B cell (primary cell): ENCODE measurements at regions not wholly inside any gene's neighbourhood (a gene's known extent, or its start where the extent isn't known, plus 50 kb on each side); places are given as distances from the start of the nearest gene placed in this dataset.

ENCODE experiments used
- ATAC-seq: fragments of 200-7000 bp; cut with Tn5 transposase; one replicate; pipeline ENCODE4 v1.10.0; 2021; ENCODE audit warnings: low read depth, mild to moderate bottlenecking, moderate number of reproducible peaks, moderate library complexity
- CTCF ChIA-PET: fragments of 350-600 bp; sonication (Branson Sonifier 250); formaldehyde crosslinking; loops from one replicate; lab custom pipeline; 2021; ENCODE audit warnings: antibody characterized with exemption, inconsistent platforms; lab: Charles Lee
- POLR2A ChIA-PET: fragments of 350-600 bp; sonication (Branson Sonifier 250); formaldehyde crosslinking; loops from one replicate; lab custom pipeline; 2021; ENCODE audit warnings: antibody characterized with exemption; lab: Charles Lee
- DNase-seq: peaks from one replicate; pipeline ENCODE4 v3.0.0; 2013
- H2AFZ ChIP-seq: 2 replicates; pipeline ENCODE4 v1.6.1; 2012; ENCODE audit warnings: mild to moderate bottlenecking, low read depth, low read length; ENCODE audit not compliant: insufficient read depth, poor library complexity, severe bottlenecking
- H3K27ac ChIP-seq, 2 donors: 1 replicate in 1 of 2; 2 replicates in 1 of 2; pipeline ENCODE4 v1.5.1; 2012 to 2013; ENCODE audit warnings: low read length in 2 of 2, mild to moderate bottlenecking in 2 of 2, moderate library complexity in 1 of 2
- H3K27me3 ChIP-seq, 4 experiments: fragments of 200-600 bp in 1 of 4; sonication (generic) in 1 of 4; replicated peaks in 1 of 4; 1 replicate in 2 of 4; 2 replicates in 2 of 4; pipeline versions ENCODE4 v1.6.1 to v1.7.0; 2013 to 2016; ENCODE audit warnings: low read length in 3 of 4, mild to moderate bottlenecking in 2 of 4, mixed read lengths in 1 of 4, moderate library complexity in 1 of 4; ENCODE audit not compliant: insufficient read depth in 4 of 4, control insufficient read depth in 3 of 4; ENCODE audit errors: control extremely low read depth in 1 of 4
- H3K36me3 ChIP-seq, 2 experiments: replicated peaks in 1 of 2; 1 replicate in 1 of 2; 2 replicates in 1 of 2; pipeline versions ENCODE4 v1.6.1 to v1.7.1; 2013; ENCODE audit warnings: low read length in 1 of 2; ENCODE audit not compliant: insufficient read depth in 2 of 2, control insufficient read depth in 1 of 2; ENCODE audit errors: control extremely low read depth in 1 of 2, extremely low read depth in 1 of 2
- H3K4me1 ChIP-seq, 2 donors: fragments of 200-600 bp in 1 of 2; sonication (generic) in 1 of 2; 1 replicate in 1 of 2; 2 replicates in 1 of 2; pipeline versions ENCODE4 v1.5.1 to v1.6.1; 2013 to 2017; ENCODE audit warnings: low read length in 2 of 2; ENCODE audit not compliant: control insufficient read depth in 2 of 2, insufficient read depth in 2 of 2
- H3K4me2 ChIP-seq: replicated peaks from 2 replicates; pipeline ENCODE3; 2012; ENCODE audit warnings: mild to moderate bottlenecking, low read depth, low read length; ENCODE audit not compliant: poor library complexity, severe bottlenecking
- H3K4me3 ChIP-seq, 5 experiments: fragments of 200-600 bp in 1 of 5; sonication (generic) in 1 of 5; 1 replicate in 3 of 5; 2 replicates in 2 of 5; pipeline versions ENCODE4 v1.5.1 to v1.7.0; 2011 to 2016; ENCODE audit warnings: low read length in 4 of 5, mild to moderate bottlenecking in 4 of 5, low read depth in 2 of 5, control low read depth in 1 of 5, moderate library complexity in 1 of 5; ENCODE audit not compliant: insufficient read depth in 1 of 5; ENCODE audit errors: control extremely low read depth in 1 of 5, extremely low read depth in 1 of 5
- H3K79me2 ChIP-seq: fragments of 200-600 bp; sonication (generic); one replicate; pipeline ENCODE4 v1.6.0; 2016; ENCODE audit warnings: low read length; ENCODE audit not compliant: control insufficient read depth, insufficient read depth
- H3K9ac ChIP-seq: fragments of 200-600 bp; sonication (generic); 2 replicates; pipeline ENCODE4 v1.6.1; 2017; ENCODE audit warnings: mild to moderate bottlenecking, low read length, moderate library complexity
- H3K9me3 ChIP-seq, 3 donors: one replicate each; pipeline versions ENCODE4 v1.6.1 to v1.7.1; 2013; ENCODE audit warnings: low read length in 2 of 3; ENCODE audit not compliant: control insufficient read depth in 2 of 3, insufficient read depth in 1 of 3; ENCODE audit errors: control extremely low read depth in 1 of 3
- H4K20me1 ChIP-seq: 2 replicates; pipeline ENCODE4 v1.6.0; 2012; ENCODE audit warnings: mild to moderate bottlenecking, low read length; ENCODE audit not compliant: insufficient read depth, control insufficient read depth, poor library complexity, severe bottlenecking
- H3K27ac Mint-ChIP-seq: one replicate; pipeline ENCODE4 v1.8.0; 2021; ENCODE audit warnings: mixed read lengths
- H3K27me3 Mint-ChIP-seq: one replicate; pipeline ENCODE4 v1.8.0; 2021; ENCODE audit warnings: mixed read lengths
- H3K4me1 Mint-ChIP-seq: one replicate; pipeline ENCODE4 v1.8.0; 2021; ENCODE audit warnings: mixed read lengths
- H3K4me3 Mint-ChIP-seq: one replicate; pipeline ENCODE4 v1.8.0; 2021; ENCODE audit warnings: mixed read lengths
- H3K9me3 Mint-ChIP-seq: one replicate; pipeline ENCODE4 v1.8.0; 2022; ENCODE audit warnings: mixed read lengths; ENCODE audit not compliant: insufficient read depth
- CTCF ChIP-seq: fragments of 200-600 bp; IDR thresholded peaks from one replicate; pipeline ENCODE4 v1.8.0; 2022; ENCODE audit warnings: antibody characterized with exemption, mild to moderate bottlenecking
- EZH2 ChIP-seq: IDR thresholded peaks from 2 replicates; pipeline ENCODE4 v1.6.1; 2012; ENCODE audit warnings: borderline replicate concordance, low read depth, mild to moderate bottlenecking, moderate library complexity, low read length; ENCODE audit not compliant: insufficient read depth, poor library complexity, severe bottlenecking
- WGBS: methylation state at CpG from one replicate; pipeline ENCODE4 v1.1.5; 2013; ENCODE audit warnings: missing lambda C conversion rate; ENCODE audit not compliant: insufficient coverage; 5-methylcytosine and 5-hydroxymethylcytosine counted together
- intact Hi-C: fragments of 100-400 bp; cut with micrococcal nuclease; formaldehyde crosslinking; loops from one replicate; pipeline ENCODE4 v1.10.0; 2022

- intact Hi-C loops, result no loop called here
- 27% methylated on average over 4 of the region's 4 CpGs for WGBS
- no peak overlapping the region for H3K4me3 Mint-ChIP-seq
- no peaks in the 10 kb centered on the region for H3K4me1 Mint-ChIP-seq
- ChIA-PET POLR2A (no interaction called here), CTCF (no interaction called here)
- Histone ChIP-seq H4K20me1 (no peaks in the 10 kb centered on the region), H3K27ac (no peak overlapping the region), H3K4me1 (no peaks in the 10 kb centered on the region), H3K4me2 (no peak overlapping the region), H3K79me2 (no peaks in the 10 kb centered on the region), H3K9me3 (no peaks in the 10 kb centered on the region), H3K27me3 (peaks cover 0 to 4% (median 1%) of the 10 kb centered on the region in 4 experiments), H3K9ac (no peak overlapping the region), H3K36me3 (no peaks in the 10 kb centered on the region), H2AFZ (no peak overlapping the region), H3K4me3 (no peak overlapping the region)
- DNase-seq (no peak), ATAC-seq (no peak)
- H3K9me3 Mint-ChIP-seq, result no peaks in the 10 kb centered on the region
- H3K27ac Mint-ChIP-seq, result no peak overlapping the region
- H3K27me3 Mint-ChIP-seq, result peaks cover 44% of the 10 kb centered on the region
- TF ChIP-seq EZH2, result no peak
- TF ChIP-seq CTCF, result no peak
Measured at GRCh38 chr2:67923696-67924095, 139.1 kb downstream of the C1D start.

GRCh38 chr2:67927501-67927900 lies 135.3 kb downstream of the C1D start:
- no peaks in the 10 kb centered on the region for H4K20me1 ChIP-seq
- TF ChIP-seq CTCF (no peak), EZH2 (no peak)
- H3K27me3 ChIP-seq, result peaks cover 0 to 4% (median 1%) of the 10 kb centered on the region in 4 experiments
- no peak overlapping the region for H3K4me3 ChIP-seq
- Mint-ChIP-seq H3K9me3 (no peaks in the 10 kb centered on the region), H3K4me3 (no peak overlapping the region), H3K27me3 (peaks cover 30% of the 10 kb centered on the region), H3K4me1 (no peaks in the 10 kb centered on the region), H3K27ac (no peak overlapping the region)
- WGBS, result no CpG with 5 or more reads among the region's 3 CpGs
- no peak overlapping the region for H3K4me2 ChIP-seq
- no peaks in the 10 kb centered on the region for H3K36me3 ChIP-seq
- H3K4me1 ChIP-seq, result no peaks in the 10 kb centered on the region
- ChIA-PET POLR2A (no interaction called here), CTCF (no interaction called here)
- no peaks in the 10 kb centered on the region for H3K79me2 ChIP-seq
- H3K9me3 ChIP-seq, result no peaks in the 10 kb centered on the region
- intact Hi-C loops, result no loop called here
- ATAC-seq (no peak), DNase-seq (no peak)
- no peak overlapping the region for H3K27ac ChIP-seq
- no peak overlapping the region for H3K9ac ChIP-seq
- H2AFZ ChIP-seq, result no peak overlapping the region
